Stomach (tissue), 4 donors: ENCODE measurements at regions not wholly inside any gene's neighbourhood (a gene's known extent, or its start where the extent isn't known, plus 50 kb on each side); places are given as distances from the start of the nearest gene placed in this dataset.

Experiments used
- CTCF ChIP-seq, 7 experiments: fragments of 450-650 bp in 4 of 7; fragments of 200-600 bp in 3 of 7; sonication (generic) in 3 of 7; IDR thresholded peaks; one replicate each; pipeline ENCODE4 v1.5.1; 2016 to 2019; ENCODE audit warnings: antibody characterized with exemption in 7 of 7, control low read depth in 2 of 7, mild to moderate bottlenecking in 1 of 7
- EP300 ChIP-seq: sonication (generic); formaldehyde crosslinking; IDR thresholded peaks from one replicate; pipeline ENCODE4 v1.6.1; 2017; ENCODE audit warnings: antibody characterized with exemption
- POLR2A ChIP-seq, 4 donors: fragments of 450-650 bp; IDR thresholded peaks; one replicate each; pipeline ENCODE4 v1.6.1; 2016; ENCODE audit warnings: antibody characterized with exemption in 4 of 4, control low read depth in 2 of 4, mild to moderate bottlenecking in 1 of 4, moderate library complexity in 1 of 4
- POLR2AphosphoS5 ChIP-seq, 3 donors: sonication (generic); formaldehyde crosslinking; IDR thresholded peaks; one replicate each; pipeline ENCODE4 v1.6.1; 2016; ENCODE audit warnings: antibody characterized with exemption in 3 of 3

GRCh38 chr5:1963941-1964451 is 81.3 kb upstream of the IRX4 start:
- TF ChIP-seq CTCF (IDR thresholded peaks at IDR 0.05): no peak
- no peak for TF ChIP-seq POLR2AphosphoS5 (IDR thresholded peaks at IDR 0.05)
- no peak for TF ChIP-seq POLR2A (IDR thresholded peaks at IDR 0.05)
- no peak for TF ChIP-seq EP300
